Gastroesophageal sphincter (tissue), 3 donors: ENCODE measurements at regions not wholly inside any gene's neighbourhood (a gene's known extent, or its start where the extent isn't known, plus 50 kb on each side); places are given as distances from the start of the nearest gene placed in this dataset.

ENCODE experiments used
- CTCF ChIP-seq, 4 experiments: fragments of 200-600 bp in 2 of 4; fragments of 450-650 bp in 2 of 4; sonication (generic) in 1 of 4; IDR thresholded peaks; one replicate each; pipeline ENCODE4 v1.5.1; 2017 to 2019; ENCODE audit warnings: antibody characterized with exemption in 4 of 4, mild to moderate bottlenecking in 2 of 4, moderate library complexity in 2 of 4
- EP300 ChIP-seq: sonication (generic); formaldehyde crosslinking; IDR thresholded peaks from one replicate; pipeline ENCODE4 v1.6.1; 2017; ENCODE audit warnings: antibody characterized with exemption, mild to moderate bottlenecking
- POLR2A ChIP-seq, 2 donors: fragments of 450-650 bp; IDR thresholded peaks; one replicate each; pipeline ENCODE4 v1.6.1; 2017; ENCODE audit warnings: antibody characterized with exemption in 2 of 2, mild to moderate bottlenecking in 2 of 2, moderate library complexity in 1 of 2
- POLR2AphosphoS5 ChIP-seq: sonication (generic); formaldehyde crosslinking; IDR thresholded peaks from one replicate; pipeline ENCODE4 v1.6.1; 2017; ENCODE audit warnings: antibody characterized with exemption

GRCh38 chr12:29033519-29033918 lies 115.6 kb upstream of the FAR2 start:
- TF ChIP-seq CTCF (IDR thresholded peaks at IDR 0.05) = no peak
- no peak for TF ChIP-seq POLR2AphosphoS5
- TF ChIP-seq EP300 = no peak
- TF ChIP-seq POLR2A (IDR thresholded peaks at IDR 0.05) = no peak
